ENCODE measurements at regions not wholly inside any gene's neighbourhood (a gene's known extent, or its start where the extent isn't known, plus 50 kb on each side); places are given as distances from the start of the nearest gene placed in this dataset.

- TF ChIP-seq CTCF (IDR thresholded peaks at IDR 0.05; ENCODE audit: low read depth, low read length, missing control alignments) = no peak
- DNase-seq (ENCODE audit: extremely low read depth, low read depth) = no peak
- H3K4me3 ChIP-seq (replicated peaks; ENCODE audit: low read depth, low read length) = no peak overlapping the region
Observed at GRCh38 chr3:28780480-28780879, 431.9 kb upstream of the AZI2 start.

- no peak for DNase-seq (ENCODE audit: extremely low read depth, low read depth)
- H3K4me3 ChIP-seq (replicated peaks; ENCODE audit: low read depth, low read length) = no peak overlapping the region
- no peak for TF ChIP-seq CTCF (IDR thresholded peaks at IDR 0.05; ENCODE audit: low read depth, low read length, missing control alignments)
Observed at GRCh38 chr3:28781053-28781452, 432.4 kb upstream of the AZI2 start.

DNA sequence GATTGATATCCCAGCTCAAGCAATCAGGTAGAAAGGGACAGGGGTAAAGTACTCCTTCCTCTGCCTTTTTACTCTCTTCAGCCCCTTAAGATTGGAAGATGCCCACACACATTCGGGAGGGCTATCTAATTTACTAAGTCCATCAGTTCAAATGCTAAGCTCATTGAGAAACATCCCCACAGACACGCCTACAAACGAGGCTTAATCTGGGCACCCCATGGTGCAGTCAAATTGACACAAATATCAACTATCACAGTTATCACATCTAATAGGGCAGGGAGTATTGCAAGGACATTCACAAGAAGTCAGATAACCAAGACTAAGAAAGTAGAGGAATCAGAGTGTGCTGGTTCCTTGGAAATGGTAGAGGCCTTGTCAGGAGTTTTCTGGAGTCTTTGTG is 437.8 kb upstream of the AZI2 start:
- no peak for DNase-seq (ENCODE audit: extremely low read depth, low read depth)
- H3K4me3 ChIP-seq (replicated peaks; ENCODE audit: low read depth, low read length) = no peak overlapping the region
- no peak for TF ChIP-seq CTCF (IDR thresholded peaks at IDR 0.05; ENCODE audit: low read depth, low read length, missing control alignments)

- no peak overlapping the region for H3K4me3 ChIP-seq (replicated peaks; ENCODE audit: low read depth, low read length)
Observed at GRCh38 chr3:28788571-28788970, 439.9 kb upstream of the AZI2 start.

DNA sequence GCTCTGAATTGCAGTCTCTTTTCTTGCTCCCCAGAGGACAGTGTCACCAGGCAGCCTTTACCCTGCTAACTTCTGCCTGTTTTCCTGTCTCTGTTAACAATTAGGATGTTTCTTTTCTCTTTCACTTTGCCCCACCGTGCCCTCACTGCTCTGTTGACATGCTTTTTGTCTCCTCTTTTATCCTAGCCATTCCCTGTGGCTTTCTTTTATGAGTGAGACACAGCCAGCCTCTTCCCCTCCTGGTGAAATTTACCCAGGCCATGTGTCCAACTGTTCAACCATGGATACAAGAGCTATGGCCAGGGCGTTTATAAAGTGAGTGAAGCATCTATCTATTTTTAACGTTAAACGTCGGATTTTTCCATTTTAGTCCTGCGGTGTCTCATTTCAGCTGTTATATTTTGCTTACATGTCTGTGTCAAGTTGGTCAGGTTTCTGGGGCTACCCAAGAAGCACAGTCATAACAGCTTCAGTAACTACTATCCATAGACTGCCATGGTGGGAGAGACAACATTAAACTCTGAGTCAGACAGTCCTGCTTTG is 443.2 kb upstream of the AZI2 start:
- no peak for TF ChIP-seq CTCF (IDR thresholded peaks at IDR 0.05; ENCODE audit: low read depth, low read length, missing control alignments)
- DNase-seq (ENCODE audit: extremely low read depth, low read depth) = no peak
- H3K4me3 ChIP-seq (replicated peaks; ENCODE audit: low read depth, low read length) = no peak overlapping the region

More at GRCh38 chr3:28788571-28788970, 439.9 kb upstream of the AZI2 start:
- TF ChIP-seq CTCF (IDR thresholded peaks at IDR 0.05; ENCODE audit: low read depth, low read length, missing control alignments) = no peak
- DNase-seq (ENCODE audit: extremely low read depth, low read depth) = no peak

DNA sequence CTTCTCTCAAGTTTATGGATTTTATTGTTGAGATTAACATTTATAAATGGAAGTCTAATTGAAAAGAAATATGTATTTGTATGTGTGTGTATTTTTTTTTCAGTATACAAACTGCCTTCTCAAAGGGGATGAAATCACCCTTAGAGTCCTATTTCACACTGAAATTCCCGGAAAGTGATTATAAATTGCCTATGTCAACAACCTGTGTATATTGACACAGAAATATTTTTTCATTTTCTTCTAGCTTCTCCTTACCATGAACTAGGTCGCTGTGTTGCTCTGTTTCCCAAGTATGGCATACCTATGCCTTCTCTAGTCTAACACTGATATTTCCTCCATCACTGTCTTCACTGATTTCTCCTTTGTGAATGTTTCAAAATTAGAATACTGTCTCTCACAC is 444.0 kb upstream of the AZI2 start:
- H3K4me3 ChIP-seq (replicated peaks; ENCODE audit: low read depth, low read length) = no peak overlapping the region
- DNase-seq (ENCODE audit: extremely low read depth, low read depth) = no peak
- no peak for TF ChIP-seq CTCF (IDR thresholded peaks at IDR 0.05; ENCODE audit: low read depth, low read length, missing control alignments)

GRCh38 chr3:28799084-28799483 is 450.5 kb upstream of the AZI2 start:
- no peak for TF ChIP-seq CTCF (IDR thresholded peaks at IDR 0.05; ENCODE audit: low read depth, low read length, missing control alignments)
- H3K4me3 ChIP-seq (replicated peaks; ENCODE audit: low read depth, low read length) = no peak overlapping the region
- no peak for DNase-seq (ENCODE audit: extremely low read depth, low read depth)

Data from HFF-Myc (cell line).